ENCODE measurements at regions not wholly inside any gene's neighbourhood (a gene's known extent, or its start where the extent isn't known, plus 50 kb on each side); places are given as distances from the start of the nearest gene placed in this dataset.

DNA sequence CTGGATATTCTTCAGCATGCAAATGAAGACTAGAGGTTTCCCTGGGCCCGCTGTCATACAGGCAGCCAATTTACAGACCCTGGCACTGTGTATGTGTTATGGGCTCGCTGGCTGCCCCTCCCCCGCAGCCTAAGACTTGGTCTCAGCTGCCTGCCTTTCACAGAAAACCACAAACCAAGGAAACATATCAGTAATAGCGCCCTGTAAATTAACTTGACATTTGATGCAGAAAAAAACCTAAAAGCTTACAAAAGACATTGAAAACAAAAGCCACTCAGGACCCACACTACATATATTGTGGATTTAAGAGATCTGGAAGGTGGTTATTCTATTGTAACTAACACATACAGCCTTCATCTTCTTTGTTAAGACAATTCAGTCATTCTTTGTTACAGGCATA lies 287.0 kb upstream of the TMEM161B start:
- BruUV-seq (replicated peaks) = no TSS peak
- H3K9me3 ChIP-seq (ENCODE audit: control insufficient read depth in 1 of 2, insufficient read depth in 1 of 2, low read depth in 1 of 2, low read length in 2 of 2) = no peaks in the 10 kb centered on the region
- no peak overlapping the region for H2AFZ ChIP-seq (ENCODE audit: low read depth, low read length, poor library complexity, severe bottlenecking)
- no peaks in the 10 kb centered on the region for H3K79me2 ChIP-seq (ENCODE audit: insufficient read depth, low read length)
- no peaks in the 10 kb centered on the region for H3K36me3 ChIP-seq (ENCODE audit: control insufficient read depth in 1 of 2, insufficient read depth in 2 of 2, low read length in 2 of 2)
- ChIA-PET RAD21 (ENCODE audit: low non-redundant PET in 1 of 2, low total read pairs in 2 of 2, uncharacterized antibody in 2 of 2, unreplicated experiment in 2 of 2) (no interaction called here), CTCF (no interaction called here), POLR2A (no interaction called here)
- H3K9ac ChIP-seq (ENCODE audit: low read length) = no peak overlapping the region
- TF ChIP-seq, protein P1, sequence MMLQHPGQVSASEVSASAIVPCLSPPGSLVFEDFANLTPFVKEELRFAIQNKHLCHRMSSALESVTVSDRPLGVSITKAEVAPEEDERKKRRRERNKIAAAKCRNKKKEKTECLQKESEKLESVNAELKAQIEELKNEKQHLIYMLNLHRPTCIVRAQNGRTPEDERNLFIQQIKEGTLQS (IDR thresholded peaks at IDR 0.05) = no peak
- TF ChIP-seq CBX3 (IDR thresholded peaks at IDR 0.05; ENCODE audit: low read depth) = no peak
- TF ChIP-seq CEBPB (IDR thresholded peaks at IDR 0.05; ENCODE audit: low read depth) = no peak
- TF ChIP-seq JUND (IDR thresholded peaks at IDR 0.05) = no peak
- TF ChIP-seq, protein P2, sequence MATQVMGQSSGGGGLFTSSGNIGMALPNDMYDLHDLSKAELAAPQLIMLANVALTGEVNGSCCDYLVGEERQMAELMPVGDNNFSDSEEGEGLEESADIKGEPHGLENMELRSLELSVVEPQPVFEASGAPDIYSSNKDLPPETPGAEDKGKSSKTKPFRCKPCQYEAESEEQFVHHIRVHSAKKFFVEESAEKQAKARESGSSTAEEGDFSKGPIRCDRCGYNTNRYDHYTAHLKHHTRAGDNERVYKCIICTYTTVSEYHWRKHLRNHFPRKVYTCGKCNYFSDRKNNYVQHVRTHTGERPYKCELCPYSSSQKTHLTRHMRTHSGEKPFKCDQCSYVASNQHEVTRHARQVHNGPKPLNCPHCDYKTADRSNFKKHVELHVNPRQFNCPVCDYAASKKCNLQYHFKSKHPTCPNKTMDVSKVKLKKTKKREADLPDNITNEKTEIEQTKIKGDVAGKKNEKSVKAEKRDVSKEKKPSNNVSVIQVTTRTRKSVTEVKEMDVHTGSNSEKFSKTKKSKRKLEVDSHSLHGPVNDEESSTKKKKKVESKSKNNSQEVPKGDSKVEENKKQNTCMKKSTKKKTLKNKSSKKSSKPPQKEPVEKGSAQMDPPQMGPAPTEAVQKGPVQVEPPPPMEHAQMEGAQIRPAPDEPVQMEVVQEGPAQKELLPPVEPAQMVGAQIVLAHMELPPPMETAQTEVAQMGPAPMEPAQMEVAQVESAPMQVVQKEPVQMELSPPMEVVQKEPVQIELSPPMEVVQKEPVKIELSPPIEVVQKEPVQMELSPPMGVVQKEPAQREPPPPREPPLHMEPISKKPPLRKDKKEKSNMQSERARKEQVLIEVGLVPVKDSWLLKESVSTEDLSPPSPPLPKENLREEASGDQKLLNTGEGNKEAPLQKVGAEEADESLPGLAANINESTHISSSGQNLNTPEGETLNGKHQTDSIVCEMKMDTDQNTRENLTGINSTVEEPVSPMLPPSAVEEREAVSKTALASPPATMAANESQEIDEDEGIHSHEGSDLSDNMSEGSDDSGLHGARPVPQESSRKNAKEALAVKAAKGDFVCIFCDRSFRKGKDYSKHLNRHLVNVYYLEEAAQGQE (IDR thresholded peaks at IDR 0.05; ENCODE audit: low read depth) = no peak
- no peak for TF ChIP-seq SRF (IDR thresholded peaks at IDR 0.05; ENCODE audit: low read depth)
- no peak for TF ChIP-seq YY1 (IDR thresholded peaks at IDR 0.05; ENCODE audit: extremely low read depth, insufficient replicate concordance, low read depth, low read length)
- no peak for TF ChIP-seq EZH2 (IDR thresholded peaks at IDR 0.05)
- TF ChIP-seq ZNF274 (IDR thresholded peaks at IDR 0.05; ENCODE audit: low read depth, low read length) = no peak
- no peak for TF ChIP-seq SIN3A (IDR thresholded peaks at IDR 0.05; ENCODE audit: low read depth)
- TF ChIP-seq FOSL1 (IDR thresholded peaks at IDR 0.05; ENCODE audit: low read depth) = no peak
- TF ChIP-seq RAD21 (IDR thresholded peaks at IDR 0.05; ENCODE audit: low read depth) = no peak
- no peak for TF ChIP-seq POLR2A (IDR thresholded peaks at IDR 0.05; ENCODE audit: borderline replicate concordance, extremely low read depth, insufficient read depth, insufficient read length)
- no peaks in the 10 kb centered on the region for H4K20me1 ChIP-seq (ENCODE audit: insufficient read depth)
- no peak overlapping the region for H3K4me3 ChIP-seq (replicated peaks in 1 of 2; ENCODE audit: low read depth in 1 of 2, low read length in 2 of 2)
- ATAC-seq (no peak), DNase-seq (ENCODE audit: low read depth, low spot score) (no peak)
- H3K27me3 ChIP-seq (ENCODE audit: insufficient read depth, low read length) = no peaks in the 10 kb centered on the region
- H3K9me2 ChIP-seq (ENCODE audit: insufficient read depth) = no peaks in the 10 kb centered on the region
- no peak overlapping the region for H3K27ac ChIP-seq (ENCODE audit: low read depth, low read length)
- no peaks in the 10 kb centered on the region for H3K4me1 ChIP-seq (ENCODE audit: control insufficient read depth in 1 of 2, insufficient read depth in 2 of 2, low read length in 2 of 2)
- intact Hi-C loops (cut with micrococcal nuclease) = no loop called here
- no peak overlapping the region for H3K4me2 ChIP-seq (ENCODE audit: low read length)
